HG03460 (cell line): ENCODE measurements at regions not wholly inside any gene's neighbourhood (a gene's known extent, or its start where the extent isn't known, plus 50 kb on each side); places are given as distances from the start of the nearest gene placed in this dataset.

Experiments
- ATAC-seq: cut with Tn5 transposase; IDR thresholded peaks from one replicate; pipeline ENCODE4 v1.9.1; 2021; ENCODE audit not compliant: unreplicated experiment

DNA sequence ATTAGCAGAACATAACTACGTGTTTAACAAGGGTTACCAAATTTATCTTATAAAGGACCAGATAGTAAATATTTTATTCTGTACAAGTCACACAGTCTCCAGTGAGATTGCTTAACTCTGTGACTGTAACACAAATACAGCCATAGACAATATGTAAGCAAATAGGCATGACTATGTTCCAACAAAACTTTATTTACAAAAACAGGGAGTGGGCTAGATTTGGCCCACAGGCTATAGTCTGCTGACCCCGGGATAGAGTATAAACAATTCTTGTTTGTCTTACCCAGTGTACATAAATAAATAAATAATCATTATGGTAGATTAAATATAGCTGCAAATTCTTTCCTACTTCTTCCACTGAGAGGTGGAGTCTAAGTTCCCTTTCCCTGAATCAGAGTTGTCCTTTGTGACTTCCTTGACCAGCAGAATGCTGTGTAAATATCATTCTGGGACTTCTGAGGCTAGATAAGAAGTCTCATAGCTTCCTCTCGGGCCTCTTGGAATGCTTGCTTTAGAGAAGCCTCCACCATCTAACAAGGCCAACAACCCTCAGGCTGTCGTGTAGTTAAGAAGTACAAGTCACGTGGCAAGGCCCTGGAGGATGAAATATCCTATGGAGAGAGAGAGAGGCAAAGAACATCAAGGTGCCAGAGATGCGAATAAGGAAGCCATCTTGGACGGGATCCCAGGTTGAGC lies 59.1 kb upstream of the TMEM244 start:
- no peak for ATAC-seq

DNA sequence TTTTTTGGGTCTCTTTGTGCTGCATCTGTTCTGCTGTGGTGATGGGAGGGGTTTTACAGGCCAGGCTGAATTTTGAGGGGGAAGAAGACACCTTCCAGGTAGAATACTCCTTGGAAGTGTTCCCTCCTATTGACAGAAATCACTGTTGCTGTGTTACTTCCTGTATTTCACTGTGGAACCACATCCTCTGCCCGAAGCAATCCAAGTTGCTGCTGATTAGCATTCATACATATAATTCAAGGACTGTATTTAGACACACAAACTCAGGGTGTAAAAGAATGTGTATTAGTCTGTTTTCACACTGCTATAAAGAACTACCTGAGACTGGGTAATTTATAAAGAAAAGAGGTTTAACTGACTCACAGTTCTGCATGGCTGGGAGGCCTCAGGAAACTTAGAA lies 50.6 kb upstream of the TMEM244 start:
- ATAC-seq = no peak
